ENCODE measurements at regions not wholly inside any gene's neighbourhood (a gene's known extent, or its start where the extent isn't known, plus 50 kb on each side); places are given as distances from the start of the nearest gene placed in this dataset.

GRCh38 chr12:59014885-59015284, 94.6 kb upstream of the LRIG3 start:
- no peak for TF ChIP-seq ZFX (IDR thresholded peaks at IDR 0.05)
- no peak for TF ChIP-seq CTCF (conservative IDR thresholded peaks at IDR 0.05)
- no peak overlapping the region for H3K27ac ChIP-seq

GRCh38 chr12:59010941-59011340, 90.6 kb upstream of the LRIG3 start:
- no peak overlapping the region for H3K27ac ChIP-seq
- TF ChIP-seq ZFX (IDR thresholded peaks at IDR 0.05) (no peak), CTCF (conservative IDR thresholded peaks at IDR 0.05) (no peak)

- TF ChIP-seq CTCF (conservative IDR thresholded peaks at IDR 0.05), result no peak
- TF ChIP-seq ZFX (IDR thresholded peaks at IDR 0.05), result no peak
Observed at GRCh38 chr12:59010118-59010517, 89.8 kb upstream of the LRIG3 start.

GRCh38 chr12:59007620-59008019, 87.3 kb upstream of the LRIG3 start:
- no peak overlapping the region for H3K27ac ChIP-seq
- TF ChIP-seq CTCF (conservative IDR thresholded peaks at IDR 0.05), result no peak
- TF ChIP-seq ZFX (IDR thresholded peaks at IDR 0.05), result no peak

More at GRCh38 chr12:59010118-59010517, 89.8 kb upstream of the LRIG3 start:
- H3K27ac ChIP-seq, result no peak overlapping the region

GRCh38 chr12:59005193-59005955, 85.1 kb upstream of the LRIG3 start:
- TF ChIP-seq ZFX (IDR thresholded peaks at IDR 0.05) (no peak), CTCF (conservative IDR thresholded peaks at IDR 0.05) (no peak)
- H3K27ac ChIP-seq, result no peak overlapping the region

GRCh38 chr12:59004456-59004855, 84.2 kb upstream of the LRIG3 start:
- TF ChIP-seq CTCF (conservative IDR thresholded peaks at IDR 0.05) (no peak), ZFX (IDR thresholded peaks at IDR 0.05) (no peak)
- no peak overlapping the region for H3K27ac ChIP-seq

GRCh38 chr12:58995666-58996363, 75.5 kb upstream of the LRIG3 start:
- TF ChIP-seq ZFX (IDR thresholded peaks at IDR 0.05) (no peak), CTCF (conservative IDR thresholded peaks at IDR 0.05) (no peak)
- H3K27ac ChIP-seq, result no peak overlapping the region
